GM18858 (cell line): ENCODE measurements at regions not wholly inside any gene's neighbourhood (a gene's known extent, or its start where the extent isn't known, plus 50 kb on each side); places are given as distances from the start of the nearest gene placed in this dataset.
A peak's percentile ranks its signal among the peaks of the same experiment; 100 is the strongest.

Experiments
- ATAC-seq: cut with Tn5 transposase; IDR thresholded peaks from one replicate; pipeline ENCODE4 v1.9.1; 2021; ENCODE audit not compliant: unreplicated experiment

DNA sequence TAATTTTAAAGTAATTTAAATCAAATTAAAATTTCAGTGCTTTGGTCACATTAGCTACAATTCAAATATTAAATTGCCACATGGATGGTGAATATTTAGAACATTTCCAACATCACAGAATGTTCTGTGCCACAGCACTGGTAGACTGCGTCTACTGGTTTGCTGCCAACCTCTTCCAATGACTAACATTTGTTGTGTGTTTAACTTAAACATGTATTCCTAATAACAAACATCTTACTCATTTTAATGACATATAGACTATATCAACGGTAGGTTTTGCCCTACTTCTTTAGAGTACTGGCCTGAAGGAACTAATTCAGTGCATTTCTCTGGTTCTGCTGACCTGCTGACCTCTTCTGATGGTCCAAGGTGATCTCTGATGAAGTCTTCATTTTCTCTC, 157.6 kb downstream of the DCK start:
- ATAC-seq: no peak

DNA sequence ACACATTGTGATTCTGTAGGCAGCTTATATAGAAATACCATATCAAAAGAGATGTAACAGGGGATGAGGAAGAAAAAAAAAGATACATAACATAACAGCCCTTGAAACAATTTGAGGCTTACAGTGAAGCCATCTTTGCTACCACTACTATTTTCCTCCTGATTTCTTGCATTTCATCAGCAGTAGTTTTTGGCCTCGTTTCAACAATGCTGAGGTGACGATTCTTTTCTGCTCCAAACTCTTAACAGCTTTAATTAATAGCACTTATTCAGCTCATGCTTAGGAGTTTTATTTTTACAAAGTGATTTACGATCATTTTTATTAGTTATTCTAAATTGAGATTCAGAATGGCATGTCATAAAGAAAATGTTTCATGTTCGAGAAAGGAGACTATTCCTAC, 163.2 kb downstream of the DCK start:
- no peak for ATAC-seq

DNA sequence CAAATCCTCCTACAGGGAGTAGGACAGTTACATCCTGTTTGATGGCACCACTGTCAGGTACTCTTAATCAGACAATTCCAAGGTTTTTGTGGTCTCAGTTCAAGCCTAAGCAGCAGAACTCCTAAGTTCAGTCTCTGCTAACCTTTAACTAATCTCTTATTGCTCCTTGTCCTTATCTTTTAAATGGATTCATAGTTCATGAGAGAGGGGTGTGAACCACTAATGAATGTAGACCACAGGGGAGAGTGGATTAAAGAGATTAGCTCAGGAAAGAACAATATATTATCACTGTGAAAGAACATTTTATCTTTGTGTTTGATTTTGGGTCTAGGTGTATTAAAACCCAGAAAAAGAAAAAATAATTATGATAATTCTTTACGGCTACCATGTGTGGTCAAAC, 168.9 kb downstream of the DCK start:
- ATAC-seq: no peak

DNA sequence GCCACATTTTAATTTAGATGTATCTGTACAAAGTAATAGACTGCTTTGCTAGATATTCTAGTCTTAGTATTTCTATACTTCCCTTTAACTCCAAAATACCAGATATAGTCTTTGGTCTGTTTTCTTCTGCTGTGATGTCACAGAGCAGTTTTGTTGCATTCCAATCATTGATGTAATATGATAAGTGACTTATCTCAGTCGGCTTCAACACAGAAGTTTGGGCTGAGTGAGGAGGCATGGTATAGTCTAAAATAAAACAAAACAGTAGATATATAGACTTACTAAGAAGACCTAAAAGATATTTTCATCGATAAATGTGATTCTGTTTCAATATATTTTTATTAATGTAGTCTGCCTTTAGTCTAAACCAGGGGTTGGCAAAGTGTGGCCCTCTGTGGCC, 169.9 kb downstream of the DCK start:
- ATAC-seq: no peak

DNA sequence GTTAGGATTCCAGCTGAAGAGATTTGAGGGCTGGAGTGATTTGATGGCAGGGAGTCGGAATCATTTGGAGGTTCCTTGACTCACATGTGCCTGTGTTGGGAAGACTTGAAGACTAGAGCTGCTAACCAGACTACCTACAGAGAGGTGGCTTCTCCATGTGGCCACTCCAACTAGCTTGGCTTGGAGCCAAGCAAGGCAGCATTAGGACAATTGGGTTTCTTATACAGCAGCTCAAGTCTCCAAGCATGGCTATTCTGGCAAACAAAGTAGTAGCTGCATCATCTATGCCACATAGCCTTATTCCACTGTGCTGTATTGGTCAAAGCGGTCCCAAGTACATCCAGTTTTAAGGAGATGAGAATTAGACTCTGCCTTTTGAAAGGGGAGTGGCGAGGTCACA, 171.7 kb upstream of the SLC4A4 start:
- ATAC-seq: no peak

DNA sequence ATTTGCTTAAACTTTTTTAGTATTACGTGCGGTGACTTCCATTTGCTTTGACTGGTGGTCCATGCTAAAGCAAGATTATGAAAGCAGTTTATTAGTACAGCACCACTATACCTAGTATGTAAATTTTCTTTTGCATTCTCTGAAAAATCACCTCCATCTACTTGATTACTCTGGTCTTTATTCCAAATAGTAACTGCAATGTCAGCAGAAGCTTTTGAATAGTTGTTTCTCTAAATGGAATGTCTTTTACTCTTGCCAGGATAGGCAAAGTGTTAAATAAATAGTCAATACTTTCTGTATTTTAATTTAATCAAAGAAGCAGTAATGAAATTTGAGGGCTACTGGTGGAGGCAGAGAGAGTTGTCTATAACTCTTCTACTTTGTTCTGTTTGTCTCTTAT, 167.2 kb upstream of the SLC4A4 start:
- no peak for ATAC-seq

DNA sequence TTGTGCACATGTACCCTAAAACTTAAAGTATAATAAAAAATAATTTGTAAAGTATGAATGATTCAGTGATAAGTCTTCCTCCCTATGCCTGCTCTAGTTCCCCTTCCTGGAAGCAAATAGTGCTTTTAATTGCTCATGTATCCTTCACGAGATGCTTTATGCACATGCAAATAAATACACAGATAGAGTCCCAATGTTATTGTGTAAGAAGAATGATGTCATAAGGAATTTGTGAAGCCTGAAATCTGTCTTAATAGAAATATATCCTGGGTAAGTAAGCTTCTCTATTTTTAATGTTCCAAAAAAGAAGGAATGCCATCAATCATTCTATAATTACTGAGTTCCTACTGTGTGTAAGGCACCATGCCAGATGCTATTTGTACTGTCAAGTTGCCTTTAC, 157.5 kb upstream of the SLC4A4 start:
- ATAC-seq: no peak

DNA sequence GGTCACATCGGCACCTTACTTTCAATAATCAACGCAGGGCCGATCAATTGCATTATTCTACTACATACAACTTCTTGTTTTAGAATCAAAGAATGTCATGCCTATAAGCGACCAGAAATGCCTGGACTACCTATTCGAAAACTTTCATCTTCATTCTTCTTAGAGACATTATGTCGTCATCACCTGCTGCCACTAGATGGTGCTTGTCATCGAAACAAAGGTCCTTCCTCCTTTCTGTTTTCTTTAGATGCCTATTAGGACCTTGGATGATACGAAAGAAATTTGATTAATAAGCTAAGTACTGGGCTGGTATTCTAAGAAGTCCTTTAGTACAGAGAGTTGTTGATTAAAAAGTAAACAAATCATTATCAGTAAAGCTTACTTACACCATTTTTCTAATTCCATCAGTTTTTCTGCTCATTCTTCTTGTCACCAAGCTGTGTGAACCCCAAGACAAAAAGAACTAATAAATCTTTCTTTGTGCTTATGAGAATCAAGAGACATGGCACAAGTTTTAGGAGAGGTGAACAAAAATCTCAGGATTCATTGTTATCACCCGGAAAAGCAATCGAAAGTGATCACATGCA, 154.5 kb upstream of the SLC4A4 start:
- ATAC-seq: peak; percentile 85

DNA sequence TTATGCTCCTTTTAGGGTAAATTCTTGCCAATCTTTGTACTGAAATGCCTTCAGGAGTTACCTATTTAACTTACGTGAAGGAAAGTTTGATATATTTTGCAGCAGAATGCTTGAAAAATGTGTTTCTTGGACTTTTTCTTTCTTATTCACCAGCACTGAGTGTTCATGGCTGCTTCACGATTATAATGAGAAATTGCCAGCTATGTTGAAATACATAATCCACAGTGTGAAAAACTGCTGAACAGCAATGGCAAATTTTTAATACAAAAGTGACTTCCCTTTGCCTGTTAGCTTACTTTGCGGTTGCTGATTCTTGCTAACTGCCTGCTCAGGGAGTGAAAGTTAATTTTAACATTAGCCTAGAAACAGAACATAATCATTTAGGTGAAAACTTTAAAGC, 153.8 kb upstream of the SLC4A4 start:
- ATAC-seq: no peak

DNA sequence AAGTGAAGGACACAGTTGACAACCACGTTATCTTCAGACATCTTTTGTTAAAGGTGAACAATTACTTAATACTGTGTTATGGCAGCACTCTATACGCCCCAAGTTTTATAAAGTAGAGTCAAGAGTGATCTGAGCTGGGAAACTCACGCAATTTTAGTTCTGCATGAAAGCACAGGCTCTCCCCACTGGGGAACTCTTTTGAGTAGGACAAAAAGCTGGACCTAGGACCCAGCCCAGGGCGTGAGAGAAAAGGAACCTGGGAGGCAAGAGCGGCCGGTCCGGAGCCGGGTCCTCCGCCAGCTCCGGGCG, 152.6 kb upstream of the SLC4A4 start:
- ATAC-seq: no peak

DNA sequence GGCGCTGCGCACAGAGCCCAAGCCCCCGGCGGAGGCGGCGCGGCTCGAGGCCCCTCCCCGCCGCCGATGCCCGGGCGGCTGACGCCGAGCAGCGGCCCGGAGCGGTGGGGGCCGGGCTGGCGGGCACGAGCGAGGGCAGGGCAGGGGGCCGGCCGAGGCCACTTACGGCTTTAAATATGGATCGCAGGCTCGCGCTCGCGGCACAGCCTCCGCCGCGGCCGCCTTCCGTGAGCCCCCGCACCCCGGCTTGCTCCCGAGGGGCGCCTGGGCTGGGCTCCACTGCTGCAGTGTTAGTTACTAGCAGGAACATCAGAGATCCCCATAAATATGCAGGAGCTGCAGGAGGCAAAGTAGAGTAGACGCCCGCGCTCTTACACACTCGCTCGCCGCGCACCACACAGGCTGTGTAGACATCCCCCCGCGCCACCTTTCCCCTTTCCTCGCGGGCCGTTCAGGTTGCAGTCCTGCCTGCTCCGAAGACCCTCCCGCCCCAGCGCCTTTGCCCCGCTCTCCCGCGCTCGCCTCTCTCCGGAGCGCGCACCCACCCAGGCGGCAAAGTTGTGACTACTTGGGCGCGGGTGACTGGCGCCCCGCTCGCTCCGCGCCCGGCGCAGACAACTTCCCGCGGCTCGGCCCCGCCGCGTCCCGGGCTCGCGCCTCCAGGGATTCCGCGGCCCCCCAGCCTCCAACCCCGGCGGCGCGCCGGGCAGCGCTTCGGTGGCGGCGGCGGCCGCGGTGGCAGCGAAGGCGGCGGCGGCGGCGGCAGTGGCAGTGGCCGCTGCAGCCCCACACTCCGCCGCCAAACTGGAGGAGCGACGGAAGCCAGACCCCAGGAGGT, 152.0 kb upstream of the SLC4A4 start:
- ATAC-seq: no peak

DNA sequence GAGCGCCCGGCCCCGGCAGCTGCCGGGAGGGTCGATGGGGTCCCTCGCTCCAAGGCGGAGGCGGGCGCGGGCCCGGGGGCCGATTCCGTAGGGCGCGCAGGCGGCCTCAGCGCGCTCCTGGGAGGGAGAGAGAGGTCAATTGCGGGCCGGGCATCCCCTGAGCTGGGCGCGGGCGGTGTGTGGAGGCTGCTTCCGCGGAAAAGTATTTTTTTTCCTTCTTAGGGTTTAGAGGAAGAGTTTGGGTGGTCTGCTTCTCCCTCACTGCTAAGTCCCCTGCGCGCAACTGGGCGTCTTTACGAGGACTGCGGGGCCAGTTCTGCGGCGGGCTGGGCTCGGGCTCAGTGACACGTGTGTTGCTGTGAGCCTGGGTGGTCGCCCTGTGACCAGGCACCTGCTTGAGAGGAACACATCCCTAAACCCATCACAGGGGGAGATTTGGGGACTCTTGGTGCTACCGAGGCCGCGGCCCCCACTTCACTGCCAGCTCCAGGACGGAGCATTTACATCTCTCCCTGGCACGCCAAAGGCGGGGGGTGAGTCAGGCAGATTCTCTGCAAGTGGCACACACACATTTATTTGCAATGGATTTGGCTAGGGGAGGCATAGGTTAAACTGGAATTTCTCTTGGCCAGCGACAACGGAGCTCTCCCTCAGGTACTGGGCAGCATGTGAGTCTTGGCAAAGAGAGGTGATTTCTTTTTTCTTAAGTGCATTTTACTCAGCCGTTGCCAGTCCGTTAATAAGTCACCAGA, 151.2 kb upstream of the SLC4A4 start:
- ATAC-seq: no peak

DNA sequence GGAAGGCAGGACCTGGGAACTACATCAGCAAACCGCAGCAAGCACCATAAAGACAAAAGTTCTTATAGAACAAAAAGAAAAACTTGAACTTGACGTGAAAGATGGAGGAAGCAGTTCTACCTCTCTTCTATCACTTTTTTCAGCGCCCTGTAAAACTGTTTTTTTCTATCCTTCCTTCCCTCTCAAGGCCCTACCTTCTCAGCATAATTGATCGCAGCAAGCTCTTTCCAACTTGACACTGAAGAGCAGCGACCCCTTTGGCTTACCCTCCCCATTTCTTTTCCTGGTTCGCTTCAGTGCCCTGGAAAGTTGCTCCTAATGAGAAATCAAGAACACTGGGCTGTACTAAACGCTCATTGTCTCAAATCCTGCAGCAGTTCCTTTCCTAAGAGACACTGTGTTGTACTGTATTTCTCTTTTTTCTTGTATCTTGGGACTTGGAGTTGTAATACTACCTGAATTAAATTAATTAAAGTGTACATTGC, 150.6 kb upstream of the SLC4A4 start:
- ATAC-seq: no peak

DNA sequence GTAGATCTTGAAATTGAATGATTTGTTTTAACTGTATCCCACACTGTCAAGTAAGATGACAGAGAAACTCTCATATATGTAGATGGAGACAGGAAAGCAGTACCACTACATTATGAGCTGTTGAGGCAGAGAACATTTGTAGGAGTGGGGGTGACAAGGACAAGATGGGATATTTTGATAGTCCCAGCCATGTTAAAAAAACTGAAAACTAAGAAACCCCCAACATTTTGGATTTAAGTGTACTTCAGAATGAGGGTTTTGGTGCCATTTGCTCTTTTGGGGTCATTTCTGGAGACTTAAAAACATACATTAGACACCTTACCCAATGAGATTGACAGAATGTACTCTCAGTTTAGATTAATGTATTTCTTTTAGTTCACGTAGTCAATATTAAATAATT, 149.9 kb upstream of the SLC4A4 start:
- ATAC-seq: no peak

DNA sequence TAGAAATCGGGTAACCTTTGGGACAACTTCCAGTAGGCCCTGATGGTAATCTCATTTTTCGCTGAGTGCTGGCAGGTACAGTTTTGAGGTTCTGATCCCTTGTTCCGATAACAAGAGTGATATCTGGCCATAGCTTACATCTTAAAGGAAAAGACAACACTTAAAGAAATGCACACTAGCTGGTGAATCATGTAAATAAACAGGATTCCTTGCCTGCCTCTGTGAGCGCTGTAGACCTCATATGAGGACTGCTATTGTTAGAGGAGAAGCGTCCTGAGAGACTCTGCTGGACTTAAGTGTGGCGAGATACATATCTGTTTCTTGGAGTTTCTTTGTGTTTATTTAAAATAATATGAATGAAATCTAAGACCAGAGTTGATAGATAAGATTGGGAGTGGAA, 149.3 kb upstream of the SLC4A4 start:
- ATAC-seq: no peak

DNA sequence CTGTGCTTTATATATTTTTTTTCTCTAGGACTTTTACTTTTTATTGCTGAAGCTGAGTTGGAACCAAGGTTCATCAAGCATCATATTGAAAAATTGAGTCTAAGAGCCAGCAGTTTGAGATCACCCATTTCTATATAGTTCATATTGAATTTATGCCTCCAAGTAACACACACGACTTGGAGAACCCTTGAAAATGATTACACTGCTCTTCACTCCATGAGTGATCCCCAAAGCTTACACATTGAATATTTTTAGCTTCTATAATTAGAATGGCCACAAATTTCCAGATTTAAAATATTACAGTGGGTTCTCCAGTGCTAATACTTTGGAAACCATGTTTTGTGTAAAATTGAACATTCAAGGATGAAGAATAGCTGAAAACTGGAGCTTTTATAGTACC, 144.4 kb upstream of the SLC4A4 start:
- no peak for ATAC-seq

DNA sequence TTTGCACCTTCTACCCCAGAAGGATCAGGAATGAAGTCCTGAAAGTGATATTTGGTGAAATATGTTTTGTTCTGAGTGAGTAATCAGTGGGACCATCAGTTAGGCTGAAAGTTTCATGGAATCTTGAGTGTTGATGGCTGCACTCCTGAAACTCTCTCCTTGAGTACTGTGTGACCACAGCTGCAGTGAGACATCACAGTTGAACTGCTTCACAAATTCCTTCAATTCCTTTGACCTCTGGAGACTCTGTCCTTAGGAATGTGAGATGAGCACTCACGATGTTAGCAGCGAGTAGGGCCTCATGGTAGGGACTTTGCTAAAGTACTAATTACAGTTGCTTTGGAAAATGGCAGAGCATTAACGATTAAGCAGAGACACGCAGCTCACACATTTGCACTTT, 142.9 kb upstream of the SLC4A4 start:
- ATAC-seq: no peak

DNA sequence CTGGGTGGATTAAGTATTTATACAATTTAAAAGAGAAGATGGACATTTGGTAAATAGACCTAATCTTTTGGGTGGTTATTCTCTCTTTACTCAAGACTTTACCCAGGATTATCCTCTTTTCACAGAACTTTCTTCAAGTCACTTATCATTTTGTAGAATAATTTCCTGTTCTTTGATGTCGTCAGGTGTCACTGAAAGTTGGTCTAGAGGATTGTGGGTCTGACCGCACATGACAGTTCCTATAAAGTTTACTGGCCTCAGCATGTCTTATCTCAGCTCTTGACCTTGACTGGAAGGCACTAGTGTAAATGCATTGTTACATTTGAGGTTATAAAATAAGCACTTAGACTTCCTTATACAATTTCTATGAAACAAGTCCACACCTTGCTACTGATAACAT, 139.9 kb upstream of the SLC4A4 start:
- ATAC-seq: no peak

DNA sequence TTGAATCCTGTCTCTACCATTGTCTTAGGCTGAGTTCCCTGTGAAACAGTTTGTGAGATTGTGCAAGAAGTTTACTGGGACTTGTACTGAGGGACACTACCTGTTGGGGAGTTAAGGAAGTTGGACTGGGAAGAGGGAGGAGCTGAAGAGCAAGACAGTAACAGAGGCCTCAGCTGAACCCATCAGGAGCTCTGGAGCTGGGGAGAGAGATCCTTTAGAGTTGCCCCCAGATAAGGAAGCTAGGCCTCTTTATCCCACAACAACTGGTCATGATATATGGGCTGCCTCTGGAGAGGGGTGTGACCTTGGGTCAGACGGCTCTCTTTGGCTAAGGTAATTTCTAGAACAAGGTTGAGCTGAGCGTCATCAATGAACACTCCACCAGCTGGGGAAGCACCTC, 137.8 kb upstream of the SLC4A4 start:
- no peak for ATAC-seq

DNA sequence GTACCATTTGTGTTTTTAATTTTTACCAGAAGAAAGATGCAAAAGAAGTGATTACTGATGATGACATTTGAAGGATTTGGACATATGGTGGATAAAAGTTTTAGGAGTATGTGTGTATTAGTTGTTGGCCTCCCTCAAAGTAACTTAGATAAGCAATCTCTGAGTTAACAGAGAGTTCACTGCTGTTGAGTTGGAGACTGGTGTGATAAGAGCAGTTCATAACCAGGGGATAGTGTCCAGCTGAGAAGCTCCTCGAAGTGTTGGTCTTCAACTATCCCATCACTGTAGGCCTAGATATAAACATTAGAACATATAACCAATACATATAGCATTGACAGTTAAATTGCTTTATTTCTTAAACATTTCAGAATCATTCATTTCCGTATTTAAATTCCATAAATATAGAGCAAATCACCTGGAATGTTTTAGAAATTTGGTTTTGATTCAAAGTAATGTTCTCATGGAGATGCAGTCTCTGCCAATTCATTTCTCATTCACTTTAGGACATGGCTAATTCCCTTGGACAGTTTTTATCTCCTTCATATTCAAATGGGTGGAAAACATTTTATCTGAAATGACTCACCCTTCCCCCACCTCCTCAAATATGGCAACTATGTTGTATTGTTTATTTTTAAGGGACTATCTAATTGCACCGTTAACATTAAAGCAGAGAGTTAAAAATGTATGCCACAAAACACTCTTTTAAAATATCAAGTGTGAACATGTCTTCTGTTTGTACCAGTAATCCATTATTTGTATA, 136.8 kb upstream of the SLC4A4 start:
- ATAC-seq: no peak

DNA sequence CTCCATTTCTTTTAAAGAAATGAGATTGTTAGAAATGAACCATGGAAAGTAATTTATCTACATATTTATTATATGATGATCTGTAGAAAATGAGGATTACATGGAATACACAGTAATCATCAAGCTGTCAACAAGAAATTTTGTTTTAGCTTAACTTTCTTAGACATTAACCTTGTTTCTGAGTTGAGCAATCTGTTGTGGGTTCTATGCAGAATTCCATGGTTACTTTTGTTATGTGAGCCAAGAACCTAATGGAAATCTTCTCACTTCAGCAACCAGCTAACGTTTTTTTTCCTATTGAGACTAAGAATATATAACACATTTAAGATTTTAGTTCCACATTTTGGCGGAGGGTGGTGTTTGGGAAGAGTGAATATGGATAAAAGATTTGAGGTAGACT, 136.1 kb upstream of the SLC4A4 start:
- no peak for ATAC-seq

DNA sequence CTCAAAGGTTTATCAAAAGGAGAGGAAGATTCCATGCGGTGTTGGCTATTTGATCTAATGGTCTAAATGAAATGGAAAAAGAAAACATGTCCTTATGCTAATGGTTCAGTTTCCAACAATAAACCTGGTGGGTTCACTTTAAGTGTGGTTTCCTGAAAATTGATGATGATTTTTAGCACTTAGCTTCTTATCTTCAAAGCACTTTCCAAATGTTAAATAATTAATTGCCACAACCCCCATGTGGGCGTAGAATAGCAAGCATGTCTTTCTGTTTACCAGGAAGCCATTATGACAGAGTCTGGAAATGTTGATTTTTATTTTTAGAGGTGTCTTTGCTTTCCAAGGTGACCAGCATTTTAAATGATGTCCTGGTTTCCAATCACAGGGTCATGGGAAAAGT, 134.8 kb upstream of the SLC4A4 start:
- no peak for ATAC-seq
